ENCODE measurements at regions not wholly inside any gene's neighbourhood (a gene's known extent, or its start where the extent isn't known, plus 50 kb on each side); places are given as distances from the start of the nearest gene placed in this dataset.

GRCh38 chr3:20846066-20846465 lies 660.1 kb upstream of the SGO1 start:
- H3K27ac ChIP-seq: no peak overlapping the region
- no peak overlapping the region for H3K4me3 ChIP-seq
- no peaks in the 10 kb centered on the region for H3K9me3 ChIP-seq
- H3K4me1 ChIP-seq: no peaks in the 10 kb centered on the region
- no peak for DNase-seq
- TF ChIP-seq EP300 (IDR thresholded peaks at IDR 0.05): no peak
- no peak for TF ChIP-seq CTCF (IDR thresholded peaks at IDR 0.05)
- TF ChIP-seq POLR2A (IDR thresholded peaks at IDR 0.05): no peak
- no peaks in the 10 kb centered on the region for H3K27me3 ChIP-seq
- H3K36me3 ChIP-seq: no peaks in the 10 kb centered on the region
- intact Hi-C loops (cut with DNase I; ENCODE audit: low total_unique reads): no loop called here
- 88 to 97% (median 95%) methylated on average over 2 of the region's 2 CpGs for WGBS, 5 donors

- H3K27ac ChIP-seq: no peak overlapping the region
- H3K9me3 ChIP-seq: no peaks in the 10 kb centered on the region
- TF ChIP-seq POLR2A (IDR thresholded peaks at IDR 0.05) (no peak), EP300 (IDR thresholded peaks at IDR 0.05) (no peak), POLR2AphosphoS5 (IDR thresholded peaks at IDR 0.05) (no peak), CTCF (IDR thresholded peaks at IDR 0.05) (no peak)
- H3K36me3 ChIP-seq: no peaks in the 10 kb centered on the region
- no peak for DNase-seq
- no peaks in the 10 kb centered on the region for H3K27me3 ChIP-seq
- H3K4me1 ChIP-seq: no peaks in the 10 kb centered on the region
- WGBS, 5 donors: 61 to 76% (median 71%) methylated on average over 5 of the region's 5 CpGs
- intact Hi-C loops (cut with DNase I; ENCODE audit: low total_unique reads): no loop called here
- H3K4me3 ChIP-seq: no peak overlapping the region
These were observed 658.8 kb upstream of the SGO1 start for GRCh38 chr3:20844851-20845250.

- Histone ChIP-seq H3K4me1 (peaks cover 0 to 4% (median 0%) of the 10 kb centered on the region in 4 donors), H3K36me3 (no peaks in the 10 kb centered on the region), H3K27ac (no peak overlapping the region), H3K9me3 (no peaks in the 10 kb centered on the region), H3K27me3 (no peaks in the 10 kb centered on the region), H3K4me3 (no peak overlapping the region)
- no peak for DNase-seq
- intact Hi-C loops (cut with DNase I; ENCODE audit: low total_unique reads): no loop called here
- 51 to 69% (median 58%) methylated on average over 3 of the region's 3 CpGs for WGBS, 5 donors
- TF ChIP-seq POLR2A (IDR thresholded peaks at IDR 0.05) (no peak), CTCF (IDR thresholded peaks at IDR 0.05) (no peak)
These were observed 656.8 kb upstream of the SGO1 start for GRCh38 chr3:20842594-20843436.

GRCh38 chr3:20842002-20842401 lies 656.0 kb upstream of the SGO1 start:
- intact Hi-C loops (cut with DNase I; ENCODE audit: low total_unique reads): no loop called here
- WGBS, 5 donors: 92 to 96% (median 94%) methylated on average over 6 of the region's 6 CpGs

More at GRCh38 chr3:20842002-20842401, 656.0 kb upstream of the SGO1 start:
- H3K27ac ChIP-seq: no peak overlapping the region
- H3K36me3 ChIP-seq: no peaks in the 10 kb centered on the region
- H3K9me3 ChIP-seq: no peaks in the 10 kb centered on the region
- no peak for TF ChIP-seq POLR2AphosphoS5 (IDR thresholded peaks at IDR 0.05)
- no peak for TF ChIP-seq EP300 (IDR thresholded peaks at IDR 0.05)
- TF ChIP-seq POLR2A (IDR thresholded peaks at IDR 0.05): no peak
- peaks cover 0 to 4% (median 0%) of the 10 kb centered on the region in 4 donors for H3K4me1 ChIP-seq
- no peak for DNase-seq
- H3K27me3 ChIP-seq: no peaks in the 10 kb centered on the region
- H3K4me3 ChIP-seq: no peak overlapping the region
